NCI-H510A treated with DMSO at 0.1 percent for 48 hours (cell line): ENCODE measurements at regions not wholly inside any gene's neighbourhood (a gene's known extent, or its start where the extent isn't known, plus 50 kb on each side); places are given as distances from the start of the nearest gene placed in this dataset.

Source experiments
- DNase-seq: peaks from one replicate; lab custom pipeline; 2025; lab: John Stamatoyannopoulos, UW

GRCh38 chr14:38901791-38902190 is 201.2 kb downstream of the SEC23A start:
- no peak for DNase-seq

GRCh38 chr14:38900887-38901286 is 202.1 kb downstream of the SEC23A start:
- no peak for DNase-seq

DNA sequence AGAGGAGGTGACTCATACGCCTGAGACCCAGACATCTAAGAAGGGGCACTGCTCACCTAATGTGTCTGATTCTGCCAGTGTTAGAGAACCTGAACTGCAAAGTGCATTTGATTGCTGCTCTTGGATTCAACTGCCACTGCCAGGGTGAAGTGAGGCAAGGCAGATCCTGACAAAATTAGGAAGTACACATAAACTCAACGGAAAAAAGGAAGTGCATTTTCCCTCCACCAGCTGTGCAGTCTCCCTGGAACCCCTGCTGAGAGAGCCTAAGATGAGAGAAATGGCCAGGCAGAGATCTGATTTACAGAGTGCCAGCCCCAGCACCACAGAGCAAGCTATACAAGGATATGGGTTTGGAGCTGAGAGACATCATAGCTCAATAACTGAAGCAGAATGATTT is 215.3 kb downstream of the SEC23A start:
- DNase-seq: no peak

GRCh38 chr14:38884109-38884508 is 218.9 kb downstream of the SEC23A start:
- no peak for DNase-seq

GRCh38 chr14:38883127-38883526 is 219.9 kb downstream of the SEC23A start:
- no peak for DNase-seq

- DNase-seq: no peak
Measured at GRCh38 chr14:38882533-38882932, 220.5 kb downstream of the SEC23A start.

GRCh38 chr14:38880643-38881524 is 222.2 kb downstream of the SEC23A start:
- DNase-seq: no peak

GRCh38 chr14:38877744-38878388 is 225.2 kb downstream of the SEC23A start:
- DNase-seq: no peak

- no peak for DNase-seq
Measured at GRCh38 chr14:38874721-38875120, 228.3 kb downstream of the SEC23A start.

GRCh38 chr14:38873941-38874612 is 229.0 kb downstream of the SEC23A start:
- DNase-seq: no peak

DNA sequence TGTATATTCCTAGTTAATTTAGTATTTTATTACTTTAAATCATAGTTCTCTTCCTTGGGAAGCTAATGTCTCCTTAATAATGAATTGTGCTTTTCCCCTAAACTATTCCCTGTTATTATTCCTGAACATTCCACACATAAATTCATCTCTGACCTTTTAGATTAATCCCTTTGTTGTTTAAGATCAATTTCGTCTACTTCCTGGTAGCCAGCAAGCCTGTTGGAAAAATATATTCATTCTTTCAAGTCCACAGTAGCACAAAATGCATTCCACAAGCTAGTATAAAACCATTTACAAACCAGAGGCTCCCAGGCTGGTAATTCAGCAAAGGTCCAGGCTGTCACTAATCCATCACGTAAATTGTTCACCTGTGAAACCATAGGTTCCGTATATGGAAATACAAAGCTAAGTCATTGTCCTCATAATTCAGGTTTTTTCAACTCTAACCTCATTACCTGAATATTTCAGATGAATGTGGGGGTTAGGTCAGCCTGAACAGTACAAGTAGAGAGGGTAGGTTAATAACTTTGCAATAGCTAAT is 232.7 kb downstream of the SEC23A start:
- no peak for DNase-seq

GRCh38 chr14:38868399-38869290 is 234.4 kb downstream of the SEC23A start:
- peak; percentile 36 for DNase-seq

- peak; percentile 80 for DNase-seq
Measured at GRCh38 chr14:38867561-38868150, 235.4 kb downstream of the SEC23A start.

DNA sequence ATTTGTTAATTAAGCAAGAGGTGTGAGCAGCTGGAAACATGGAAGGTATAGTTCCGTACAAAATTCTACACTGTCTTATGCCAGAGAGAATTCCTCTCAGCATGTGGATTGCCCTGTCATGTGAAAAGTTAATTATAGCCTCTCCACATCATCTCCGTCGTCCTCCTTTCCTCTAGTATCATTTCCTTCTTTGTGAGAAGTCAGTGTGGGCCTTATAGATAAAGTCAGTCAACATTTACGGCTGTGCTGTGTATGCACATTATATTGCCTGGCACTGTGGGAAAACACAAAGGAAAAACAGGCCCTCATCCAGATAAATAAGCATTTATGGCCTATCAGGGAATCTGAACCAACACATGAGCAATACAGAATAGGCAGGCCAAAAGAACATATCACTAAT is 236.6 kb downstream of the SEC23A start:
- DNase-seq: peak; percentile 69

DNA sequence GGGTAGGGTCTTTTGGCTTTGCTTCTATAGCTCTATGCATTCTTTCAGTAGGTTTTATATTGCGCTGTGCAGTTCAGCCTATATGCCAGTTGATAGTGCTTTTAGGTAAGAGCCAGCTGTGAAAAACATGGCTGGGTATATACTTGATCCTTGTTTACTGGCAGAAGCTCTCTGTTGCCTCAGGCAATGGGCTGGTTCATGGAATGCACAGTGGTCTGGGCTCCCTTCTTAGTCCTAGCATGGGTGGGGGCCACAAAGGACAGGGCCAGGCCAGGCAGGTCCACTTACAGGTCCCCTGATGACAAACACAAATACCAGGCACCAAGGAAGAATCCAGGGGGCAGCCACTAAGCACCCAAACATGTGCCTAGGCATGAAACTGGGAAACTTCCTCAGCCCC is 240.7 kb downstream of the SEC23A start:
- no peak for DNase-seq

DNA sequence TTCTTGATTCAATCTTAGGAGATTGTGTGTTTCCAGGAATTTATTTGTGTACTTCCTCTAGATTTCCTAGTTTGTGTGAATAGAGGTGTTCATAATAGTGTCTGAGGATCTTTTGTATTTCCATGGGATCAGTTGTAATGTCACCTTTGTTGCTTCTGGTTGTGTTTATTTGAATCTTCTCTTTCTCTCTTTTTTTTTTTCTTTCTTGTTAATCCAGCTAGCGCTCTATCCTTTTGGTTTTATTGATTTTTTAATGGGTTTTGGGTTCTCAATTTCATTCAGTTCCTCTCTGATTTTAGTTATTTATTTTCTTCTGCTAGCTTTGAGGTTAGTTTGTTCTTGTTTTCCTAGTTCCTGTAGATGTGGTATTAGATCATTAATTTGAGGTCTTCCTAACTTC is 242.5 kb downstream of the SEC23A start:
- no peak for DNase-seq

GRCh38 chr14:38856798-38857197 is 246.2 kb downstream of the SEC23A start:
- no peak for DNase-seq

DNA sequence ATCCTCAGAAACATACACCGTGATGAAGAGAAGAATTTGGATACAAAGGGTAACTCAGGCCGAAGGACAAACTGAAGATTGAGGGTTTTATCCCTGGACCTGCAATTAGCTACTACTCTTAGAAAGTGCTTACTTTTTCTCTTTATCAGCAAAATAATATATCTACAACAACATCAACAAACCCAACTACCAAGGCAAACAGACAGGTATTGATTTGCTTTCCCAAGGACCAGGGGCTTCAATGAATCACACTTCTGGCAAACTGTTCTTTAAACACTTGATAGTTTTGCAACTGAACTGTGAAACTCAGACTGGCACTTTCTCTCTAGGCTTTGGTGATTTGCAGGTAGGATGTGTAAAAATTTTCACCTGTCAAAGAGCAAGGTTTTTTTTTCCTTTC is 247.5 kb downstream of the SEC23A start:
- DNase-seq: no peak

- DNase-seq: no peak
Measured at GRCh38 chr14:38851111-38851510, 251.9 kb downstream of the SEC23A start.

DNA sequence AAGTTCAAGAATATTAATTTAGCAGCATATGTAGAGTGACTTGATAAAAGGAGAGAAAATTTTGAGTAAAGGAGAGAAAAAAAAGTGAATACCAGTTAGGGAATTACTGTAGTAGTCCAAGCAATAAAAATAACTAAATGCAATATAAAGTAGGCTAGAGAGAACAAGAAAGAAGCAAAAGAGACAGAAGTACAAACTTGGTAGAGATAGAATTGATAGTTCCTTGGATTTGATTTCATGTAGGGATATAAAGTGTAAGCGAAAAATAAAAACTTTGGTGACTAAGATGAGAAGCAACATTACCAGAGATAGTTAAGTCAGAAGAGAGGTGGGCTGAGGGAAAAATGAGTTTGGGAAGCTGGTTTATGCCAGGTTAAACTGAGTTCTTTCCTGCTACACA is 252.4 kb downstream of the SEC23A start:
- no peak for DNase-seq

GRCh38 chr14:38848243-38848935 is 254.6 kb downstream of the SEC23A start:
- no peak for DNase-seq
